ENCODE measurements at regions not wholly inside any gene's neighbourhood (a gene's known extent, or its start where the extent isn't known, plus 50 kb on each side); places are given as distances from the start of the nearest gene placed in this dataset.

- intact Hi-C loops (cut with DNase I), result no loop called here
- no peak overlapping the region for H3K27ac ChIP-seq
Observed at GRCh38 chr2:66852953-66853352, 418.0 kb downstream of the MEIS1 start.

GRCh38 chr2:66853585-66853984 is 418.7 kb downstream of the MEIS1 start:
- peaks cover 0 to 5% (median 0%) of the 10 kb centered on the region in 9 donors for H3K4me1 ChIP-seq
- ATAC-seq (peak in 2 of 8 donors; percentile 63 to 66), DNase-seq (no peak)
- no peak for TF ChIP-seq CTCF (IDR thresholded peaks at IDR 0.05)
- no peak overlapping the region for H3K27ac ChIP-seq
- H3K4me3 ChIP-seq, result no peak overlapping the region
- no peaks in the 10 kb centered on the region for H3K36me3 ChIP-seq
- 65 to 79% methylated on average over 6 of the region's 6 CpGs for WGBS, 2 donors
- peaks cover 0 to 5% (median 0%) of the 10 kb centered on the region in 11 donors for H3K9me3 ChIP-seq
- intact Hi-C loops (cut with DNase I), result no loop called here
- no peaks in the 10 kb centered on the region for H3K27me3 ChIP-seq

More at GRCh38 chr2:66852953-66853352, 418.0 kb downstream of the MEIS1 start:
- no peak for DNase-seq
- Histone ChIP-seq H3K9me3 (peaks cover 0 to 5% (median 0%) of the 10 kb centered on the region in 11 donors), H3K4me3 (no peak overlapping the region), H3K4me1 (peaks cover 0 to 5% (median 0%) of the 10 kb centered on the region in 9 donors), H3K36me3 (no peaks in the 10 kb centered on the region), H3K27me3 (no peaks in the 10 kb centered on the region)
- no peak for TF ChIP-seq CTCF (IDR thresholded peaks at IDR 0.05)
- 76 to 81% methylated on average over 6 of the region's 6 CpGs for WGBS, 2 donors
- no peak for ATAC-seq

- no peaks in the 10 kb centered on the region for H3K27me3 ChIP-seq
- no peak overlapping the region for H3K4me3 ChIP-seq
- ATAC-seq, result no peak
- no peak for TF ChIP-seq CTCF (IDR thresholded peaks at IDR 0.05)
- peaks cover 0 to 3% (median 0%) of the 10 kb centered on the region in 9 donors for H3K4me1 ChIP-seq
- peaks cover 0 to 5% (median 0%) of the 10 kb centered on the region in 11 donors for H3K9me3 ChIP-seq
- intact Hi-C loops (cut with DNase I), result no loop called here
- no peaks in the 10 kb centered on the region for H3K36me3 ChIP-seq
- 77 to 84% methylated on average over 3 of the region's 3 CpGs for WGBS, 2 donors
- H3K27ac ChIP-seq, result no peak overlapping the region
- DNase-seq, result no peak
Observed at GRCh38 chr2:66854298-66854697, 419.4 kb downstream of the MEIS1 start.

GRCh38 chr2:66862885-66863650 is 428.1 kb downstream of the MEIS1 start:
- Histone ChIP-seq H3K9me3 (no peaks in the 10 kb centered on the region), H3K27me3 (peaks cover 0 to 3% (median 0%) of the 10 kb centered on the region in 7 donors), H3K4me1 (peaks cover 0 to 4% (median 0%) of the 10 kb centered on the region in 9 donors), H3K27ac (peak overlapping the region in 1 of 10 donors; percentile 40), H3K36me3 (no peaks in the 10 kb centered on the region), H3K4me3 (no peak overlapping the region)
- 59 to 71% methylated on average over 6 of the region's 6 CpGs for WGBS, 2 donors
- no peak for TF ChIP-seq CTCF (IDR thresholded peaks at IDR 0.05)
- DNase-seq (no peak), ATAC-seq (peak in 3 of 8 donors; percentile 35 to 42 (median 39))
- intact Hi-C loops (cut with DNase I), result no loop called here
